ENCODE measurements at regions not wholly inside any gene's neighbourhood (a gene's known extent, or its start where the extent isn't known, plus 50 kb on each side); places are given as distances from the start of the nearest gene placed in this dataset.
"Not testable (repeated sequence)": the region's sequence is repeated elsewhere in the genome, so short reads cannot be mapped to it uniquely, and the experiment has no call there.

- DNase-seq, result not testable (repeated sequence)
Measured at GRCh38 chr4:17436047-17436749, 75.7 kb downstream of the QDPR start.

DNA sequence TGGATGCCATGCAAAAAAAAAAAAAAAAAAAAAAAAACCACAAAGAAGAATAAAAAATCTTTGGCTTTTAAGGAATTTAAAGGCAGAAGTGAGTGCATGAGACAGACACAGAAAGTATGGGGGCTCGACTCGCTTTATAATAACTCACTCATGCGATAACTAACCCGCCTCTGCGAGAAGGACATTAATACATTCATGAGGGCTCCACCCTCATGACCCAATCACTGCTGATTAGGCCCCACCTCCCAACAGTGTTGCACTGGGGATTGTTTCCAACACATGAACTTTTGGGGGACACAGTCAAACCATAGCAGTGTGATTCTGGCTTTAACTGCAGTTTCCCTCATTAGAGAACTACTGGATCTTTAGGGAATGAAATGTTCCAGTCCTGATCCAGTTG is 78.1 kb downstream of the QDPR start:
- no peak for DNase-seq

DNA sequence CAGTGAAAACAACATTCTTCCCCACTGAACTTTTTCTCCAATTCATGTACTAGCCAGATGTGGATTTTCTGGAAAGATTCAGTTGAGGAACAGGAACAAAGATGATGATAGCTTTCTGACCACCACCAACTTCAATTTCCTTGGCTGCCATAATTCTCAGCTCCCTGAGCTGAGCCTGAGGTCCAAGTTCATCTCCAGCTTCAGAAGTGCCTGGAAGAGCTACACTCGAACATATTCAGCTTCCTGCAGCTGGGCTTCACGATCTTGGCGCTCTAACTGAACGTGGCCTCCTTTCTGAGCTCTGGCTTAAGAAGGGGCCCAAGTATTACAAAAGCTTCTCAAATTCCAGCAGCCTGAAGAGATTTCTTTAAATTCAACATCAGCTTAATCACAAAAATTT is 83.9 kb downstream of the QDPR start:
- DNase-seq, result no peak

DNA sequence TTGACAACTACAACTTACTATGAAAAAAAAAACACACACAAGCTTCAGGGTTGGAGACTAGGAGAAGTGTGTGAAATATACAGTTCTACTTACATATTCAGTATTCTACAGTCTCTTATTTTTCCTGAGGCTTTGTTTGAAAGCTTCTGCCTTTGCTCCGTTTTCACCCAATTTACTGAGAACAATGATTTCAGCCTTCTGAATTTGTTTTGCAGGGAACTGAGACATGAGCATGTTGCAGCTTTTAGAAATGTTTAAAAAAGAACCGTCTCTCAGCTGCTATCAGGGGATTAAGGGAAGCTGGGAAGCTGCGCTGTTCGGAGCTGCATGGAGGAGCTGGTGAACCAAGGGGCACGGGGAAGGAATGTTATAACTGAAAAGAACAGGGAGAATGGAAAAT is 85.7 kb downstream of the QDPR start:
- DNase-seq, result no peak

DNA sequence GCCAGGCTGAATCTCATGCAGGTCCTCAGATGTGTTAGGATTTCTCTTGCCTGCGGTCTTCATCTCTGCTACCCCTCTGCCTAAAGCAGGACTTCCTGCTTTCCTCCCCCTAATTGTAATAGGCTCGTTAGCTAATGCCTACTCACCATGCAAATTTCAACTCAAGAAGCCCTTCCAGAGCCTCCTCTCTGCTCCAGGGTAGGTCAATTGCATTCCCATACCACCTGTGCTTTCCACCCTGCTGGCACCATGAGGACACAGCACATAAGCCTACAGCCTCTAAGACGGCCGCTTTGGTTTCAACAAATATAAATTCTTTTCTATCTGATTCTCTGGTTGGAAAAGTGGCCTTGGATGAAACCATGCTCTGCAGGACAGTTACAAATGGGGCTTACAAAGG is 93.9 kb downstream of the QDPR start:
- DNase-seq, result no peak

DNA sequence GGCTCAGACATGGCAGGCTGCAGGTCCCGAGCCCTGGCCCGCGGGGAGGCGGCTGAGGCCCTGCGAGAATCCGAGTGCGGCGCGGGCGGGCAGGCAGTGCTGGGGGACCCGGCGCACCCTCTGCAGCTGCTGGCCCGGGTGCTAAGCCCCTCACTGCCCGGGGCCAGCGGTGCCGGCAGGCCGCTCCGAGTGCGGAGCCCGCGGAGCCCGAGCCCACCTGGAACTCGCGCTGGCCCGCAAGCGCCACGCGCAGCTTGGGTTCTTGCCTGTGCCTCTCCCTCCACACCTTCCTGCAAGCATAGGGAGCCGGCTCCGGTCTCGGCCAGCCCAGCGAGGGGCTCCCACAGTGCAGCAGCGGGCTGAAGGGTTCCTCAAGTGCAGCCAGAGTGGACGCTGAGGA is 97.5 kb downstream of the QDPR start:
- no peak for DNase-seq

DNA sequence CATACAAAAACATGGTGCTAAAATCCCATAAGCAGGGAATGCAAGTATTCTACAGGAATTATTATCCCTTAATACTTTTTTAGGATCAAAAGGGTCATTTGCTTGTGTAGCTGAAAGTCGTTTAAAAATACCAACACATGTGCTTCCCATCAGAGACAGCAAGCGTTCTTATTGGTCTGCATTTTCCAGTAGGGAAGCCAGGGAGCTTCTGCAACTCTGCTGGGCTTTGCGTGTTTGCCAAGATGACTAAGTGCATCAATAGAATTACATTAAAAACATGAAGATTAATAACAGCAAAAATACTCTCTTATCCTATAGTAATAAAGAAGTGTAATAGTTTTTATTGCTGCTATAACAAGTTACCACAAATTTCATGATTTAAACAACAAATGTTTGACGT is 111.2 kb downstream of the QDPR start:
- no peak for DNase-seq

DNA sequence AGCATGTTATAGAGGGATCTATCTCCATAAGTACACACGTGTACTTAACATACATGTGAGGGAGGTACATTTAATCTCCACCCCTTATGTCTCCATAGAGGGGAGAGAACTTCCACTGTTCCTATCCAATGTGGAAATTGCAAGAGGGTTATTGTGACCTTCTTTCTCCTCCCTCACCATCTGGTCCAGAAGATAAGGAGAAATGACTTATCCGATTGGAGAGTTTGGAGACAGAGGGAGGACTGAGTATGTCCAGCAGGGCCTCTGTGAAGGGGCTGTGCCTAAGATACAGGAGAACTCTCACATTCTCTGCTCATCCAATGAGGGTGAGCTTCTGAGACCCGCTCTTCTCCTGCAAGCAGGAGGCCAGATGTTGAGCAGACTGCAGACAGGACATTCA is 113.1 kb downstream of the QDPR start:
- DNase-seq, result no peak

GRCh38 chr4:17398035-17398434 is 113.9 kb downstream of the QDPR start:
- no peak for DNase-seq

DNA sequence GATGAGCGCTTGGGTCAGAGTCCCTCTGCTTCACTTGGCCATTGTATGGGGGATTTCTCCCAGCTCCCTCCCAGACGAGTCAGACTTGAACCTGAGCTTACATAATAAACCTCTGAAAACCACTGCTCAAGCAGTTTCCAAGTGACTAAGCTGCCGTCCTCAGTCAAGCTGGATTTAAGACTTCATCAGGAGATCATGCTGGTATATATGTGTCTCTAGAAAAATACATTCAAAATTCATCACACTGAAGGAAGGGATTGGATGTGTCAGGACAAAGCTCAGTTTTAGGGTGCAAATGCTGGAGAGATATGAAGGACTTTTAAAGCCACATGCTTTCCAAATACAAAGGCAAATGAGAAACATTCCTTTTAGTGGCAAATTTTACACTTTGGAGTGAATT is 114.3 kb downstream of the QDPR start:
- DNase-seq, result no peak

GRCh38 chr4:17385403-17385802 is 126.5 kb downstream of the QDPR start:
- DNase-seq, result peak; percentile 18 to 41

DNA sequence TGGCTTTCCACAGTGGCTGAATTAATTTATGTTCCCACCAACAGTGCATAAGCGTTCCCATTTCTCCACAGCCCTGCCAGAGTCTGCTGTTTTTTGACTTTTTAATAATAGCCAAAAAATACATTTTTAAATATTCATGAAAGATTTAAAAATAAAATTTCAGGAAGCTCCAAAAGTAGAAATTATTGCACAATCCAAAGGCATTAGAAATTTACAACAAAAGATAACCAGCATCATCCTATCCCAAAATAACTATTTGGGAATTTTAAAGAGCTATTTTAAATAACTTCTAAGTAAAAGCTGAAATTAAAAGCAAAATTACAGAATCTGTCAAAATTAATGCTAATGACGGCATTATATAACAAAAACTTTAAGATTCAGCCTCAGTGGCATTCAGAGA is 131.5 kb downstream of the QDPR start:
- no peak for DNase-seq

DNA sequence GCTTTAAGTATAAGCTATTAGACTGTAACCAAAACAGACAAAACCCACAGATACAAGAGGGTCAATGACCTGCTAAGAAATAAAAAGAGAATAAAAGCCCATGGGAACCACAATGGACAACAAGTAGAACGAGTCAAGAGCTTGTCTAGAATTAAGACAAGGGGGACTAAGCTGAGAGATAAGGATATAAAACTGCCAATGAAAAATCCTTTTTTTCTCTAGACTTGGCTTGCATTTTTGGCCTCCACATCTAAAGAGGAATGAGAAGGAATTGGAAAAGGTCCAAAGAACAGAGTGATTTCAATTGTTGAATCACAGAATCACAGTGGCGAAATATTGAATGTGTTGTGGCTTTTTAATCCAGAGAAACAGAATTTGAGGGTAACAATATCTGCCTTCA is 135.7 kb downstream of the QDPR start:
- DNase-seq, result no peak

GRCh38 chr4:17373666-17374065 is 138.2 kb downstream of the QDPR start:
- no peak for DNase-seq

DNA sequence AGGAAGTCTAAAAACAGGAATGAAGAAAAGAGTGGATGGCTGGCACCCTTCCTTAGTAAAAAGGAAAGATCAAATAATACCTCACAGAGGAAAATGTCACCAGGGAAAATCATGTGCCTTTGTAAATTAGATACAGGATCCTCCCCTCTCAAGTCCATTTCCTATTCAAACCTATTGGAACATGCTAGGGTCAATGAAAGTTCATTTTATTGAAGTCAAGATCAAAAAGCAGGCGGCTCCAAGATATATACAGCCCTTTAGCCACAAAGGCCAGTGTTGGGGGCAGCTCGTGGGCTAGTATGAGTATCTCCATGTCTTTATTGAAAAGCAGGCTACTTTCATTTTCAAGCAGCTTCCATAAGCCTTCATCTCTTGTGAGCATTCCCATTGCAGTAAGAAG is 141.1 kb downstream of the QDPR start:
- DNase-seq, result no peak

DNA sequence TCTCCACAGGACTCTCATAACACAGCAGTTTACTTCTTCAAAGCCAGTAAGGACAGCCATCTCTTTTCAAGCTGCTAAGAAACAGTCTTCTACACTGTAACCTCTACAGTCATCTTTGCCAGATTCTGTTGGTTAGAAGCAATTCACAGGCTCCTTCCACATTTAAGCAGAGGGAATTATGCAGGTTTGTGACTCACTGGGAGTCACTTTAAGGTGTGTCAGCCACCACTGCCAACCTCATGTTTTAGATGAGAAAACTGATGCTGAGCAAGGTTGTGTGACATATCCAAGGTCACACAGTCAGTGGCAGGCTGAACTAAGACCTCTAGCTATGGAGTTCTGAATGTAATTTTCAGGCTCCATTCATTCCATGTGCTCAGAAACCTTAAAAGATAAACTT is 143.5 kb downstream of the QDPR start:
- no peak for DNase-seq

DNA sequence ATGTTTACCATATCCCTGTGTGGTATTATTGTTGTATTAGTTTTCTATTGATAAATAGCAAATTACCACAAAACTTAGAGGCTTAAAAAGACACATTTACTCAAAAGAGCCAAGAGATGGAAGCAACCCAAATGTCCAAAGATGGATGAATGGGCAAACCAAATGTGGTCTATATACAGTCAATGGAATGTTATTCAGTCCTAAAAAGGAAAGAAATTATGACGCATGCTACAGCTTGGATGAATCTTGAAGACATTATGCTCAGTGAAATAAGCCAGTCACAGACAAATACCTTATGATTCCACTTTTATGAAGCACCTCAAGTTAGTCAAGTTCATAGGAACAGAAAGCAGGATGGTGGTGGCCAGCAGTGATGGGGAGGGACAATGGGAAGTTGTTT is 144.7 kb downstream of the QDPR start:
- no peak for DNase-seq

GRCh38 chr4:17366496-17366895 is 145.4 kb downstream of the QDPR start:
- no peak for DNase-seq

DNA sequence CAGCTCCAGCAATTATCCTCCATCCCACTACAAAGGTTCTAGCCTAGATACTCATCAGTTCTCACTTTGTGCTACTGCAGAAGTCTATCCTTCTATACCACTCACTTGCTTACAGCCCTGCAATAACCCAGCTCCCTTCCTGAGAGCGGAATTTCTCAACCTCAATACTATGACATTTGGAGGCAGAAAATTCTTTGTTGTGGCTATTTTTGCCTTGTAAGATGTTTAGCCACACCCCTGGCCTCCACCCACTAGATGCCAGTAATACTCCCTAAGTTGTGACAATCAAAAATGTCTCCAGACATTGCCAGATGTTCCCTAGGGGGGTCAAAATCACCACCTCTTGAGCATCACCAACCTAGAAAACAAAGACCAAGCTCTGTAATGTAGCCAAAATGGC is 149.5 kb downstream of the QDPR start:
- DNase-seq, result no peak

GRCh38 chr4:17358241-17358640 is 153.6 kb downstream of the QDPR start:
- no peak for DNase-seq

GRCh38 chr4:17356926-17357325 is 155.0 kb downstream of the QDPR start:
- DNase-seq, result no peak

DNA sequence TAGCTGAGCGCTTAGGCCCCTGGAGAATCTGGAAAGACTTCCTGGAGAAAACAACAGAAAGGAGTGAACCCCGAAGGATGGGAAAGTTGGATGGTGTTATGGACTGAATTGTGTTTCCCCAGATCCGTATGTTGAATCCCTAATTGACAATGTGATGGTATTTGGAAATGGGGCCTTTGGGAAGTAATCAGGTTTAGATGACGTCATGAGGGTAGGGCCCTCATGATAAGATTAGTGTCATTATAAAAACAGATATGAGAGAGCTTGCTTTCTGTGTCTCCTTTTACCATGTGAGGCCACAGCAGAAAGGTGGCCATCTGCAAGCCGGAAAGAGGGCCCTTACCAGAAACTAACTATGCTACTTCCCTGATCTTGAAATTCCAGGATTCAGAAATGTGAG is 159.5 kb downstream of the QDPR start:
- DNase-seq, result no peak

DNA sequence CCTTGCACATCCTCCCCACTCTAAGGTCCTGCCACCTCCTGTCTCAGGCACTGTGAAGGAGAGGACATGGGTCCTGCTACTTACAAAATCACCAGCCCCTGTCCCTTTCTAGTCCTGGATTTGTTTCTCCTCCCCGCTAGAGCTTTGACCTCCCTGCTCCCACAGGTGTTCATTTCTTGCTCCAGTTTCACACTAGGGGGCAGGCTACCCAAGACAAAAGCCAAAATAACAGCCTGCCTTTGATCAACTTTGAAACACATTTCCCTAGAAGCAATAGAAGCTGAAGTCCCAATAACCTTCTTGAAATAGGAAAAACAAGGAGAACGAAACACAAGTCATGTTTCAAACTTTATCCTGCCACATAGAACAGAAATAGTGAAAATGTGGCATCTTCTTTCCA is 164.4 kb downstream of the QDPR start:
- peak in 1 of 2 donors; percentile 45 for DNase-seq

DNA sequence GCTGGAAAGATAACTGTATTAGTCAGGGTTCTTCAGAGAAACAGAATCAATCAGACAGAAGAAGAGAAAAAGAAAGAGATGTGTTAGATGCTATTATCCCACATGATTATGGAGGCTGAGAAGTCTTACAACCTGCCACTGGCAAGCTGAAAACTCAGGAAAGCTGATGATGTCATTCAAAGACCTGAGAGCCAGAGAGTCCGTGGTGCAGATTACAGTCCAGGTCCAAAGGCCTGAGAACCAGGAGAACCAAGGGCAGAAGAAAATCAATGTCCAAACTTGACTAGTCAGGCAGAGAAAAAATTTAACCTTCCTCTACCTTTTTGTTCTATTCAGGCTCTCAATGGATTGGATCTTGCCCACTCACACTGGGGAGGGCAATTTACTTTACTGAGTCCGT is 172.5 kb downstream of the QDPR start:
- no peak for DNase-seq

- DNase-seq, result no peak
Measured at GRCh38 chr4:17336986-17337385, 174.9 kb downstream of the QDPR start.

DNA sequence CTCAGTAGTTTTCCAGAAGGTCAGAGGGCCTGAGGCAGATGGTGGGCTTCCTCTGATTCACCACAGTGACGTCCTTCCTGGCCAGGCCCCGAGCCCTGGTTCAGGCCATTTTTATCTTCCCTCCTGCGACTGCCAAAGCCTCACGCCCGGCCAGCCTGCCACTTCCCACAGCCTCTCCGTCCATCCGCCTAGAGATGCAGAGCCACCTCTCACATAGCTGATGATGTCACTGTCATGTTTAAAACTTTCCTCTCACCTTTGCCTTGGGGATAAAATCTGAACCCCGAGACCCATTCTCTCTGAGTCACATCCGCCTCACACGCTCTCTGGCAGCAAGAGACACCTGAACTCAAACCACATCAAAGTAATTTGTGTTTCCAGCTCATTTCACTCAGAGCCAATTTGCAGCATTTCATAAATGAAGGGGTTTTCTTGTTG is 175.3 kb downstream of the QDPR start:
- DNase-seq, result peak; percentile 81 to 87

Measured in CD4-positive, alpha-beta T cell treated with Interleukin-4 for 1 hour (primary cell).